Psoas muscle (tissue), 7 donors: ENCODE measurements at regions not wholly inside any gene's neighbourhood (a gene's known extent, or its start where the extent isn't known, plus 50 kb on each side); places are given as distances from the start of the nearest gene placed in this dataset.
"Not testable (repeated sequence)": the region's sequence is repeated elsewhere in the genome, so short reads cannot be mapped to it uniquely, and the experiment has no call there.

Experiments
- ATAC-seq, 4 donors: fragments of 200-7000 bp; cut with Tn5 transposase; one replicate each; pipeline ENCODE4 v1.9.1; 2020; ENCODE audit warnings: moderate library complexity in 3 of 4, mild to moderate bottlenecking in 2 of 4
- DNase-seq, 2 donors: peaks; one replicate each; pipeline ENCODE4 v3.0.0-alpha.2; 2020
- H3K27ac ChIP-seq: fragments of 200-600 bp; one replicate; pipeline ENCODE4 v1.8.0; 2022
- H3K27me3 ChIP-seq, 3 donors: fragments of 200-600 bp in 1 of 3; one replicate each; pipeline versions ENCODE4 v1.6.1 to v1.8.0; 2013 to 2022; ENCODE audit warnings: low read length in 2 of 3, mild to moderate bottlenecking in 2 of 3, moderate library complexity in 1 of 3; ENCODE audit not compliant: insufficient read depth in 3 of 3
- H3K36me3 ChIP-seq, 2 donors: fragments of 200-600 bp in 1 of 2; one replicate each; pipeline versions ENCODE4 v1.6.1 to v1.8.0; 2013 to 2022; ENCODE audit warnings: low read depth in 1 of 2, mild to moderate bottlenecking in 1 of 2, moderate library complexity in 1 of 2; ENCODE audit not compliant: insufficient read depth in 1 of 2
- H3K4me1 ChIP-seq: fragments of 200-600 bp; one replicate; pipeline ENCODE4 v1.8.0; 2022
- H3K4me3 ChIP-seq: fragments of 200-600 bp; one replicate; pipeline ENCODE4 v1.8.0; 2022; ENCODE audit warnings: mild to moderate bottlenecking
- H3K9me3 ChIP-seq: fragments of 200-600 bp; one replicate; pipeline ENCODE4 v1.8.0; 2022
- WGBS, 3 donors: extraction: QIAGEN DNeasy Blood & Tissue Kit; methylation state at CpG; one replicate each; pipeline versions ENCODE4 v1.1.6 to v1.1.7; 2013; 5-methylcytosine and 5-hydroxymethylcytosine counted together
- intact Hi-C, 2 donors: fragments of 100-400 bp; cut with DNase I; formaldehyde crosslinking; loops; one replicate each; pipeline versions ENCODE4 v1.11.0 to v1.14.2; 2022
- TF ChIP-seq, protein P1 (sequence below): fragments of 200-600 bp; IDR thresholded peaks from one replicate; pipeline ENCODE4 v1.8.0; 2022; ENCODE audit warnings: antibody characterized with exemption
- donor health status: healthy with polysubstance abuse.
- donor health status: DM: no; HTN: no; CAD: no; lungs with moderate emphysema.
- donor health status: Bipolar disorder and iron deficiency.
- donor health status: healthy.
- donor health status: DM: yes; HTN: yes; CAD: no.
- donor health status: DM: no; HTN: no; CAD: no.
- donor health status: DM: yes; HTN: yes; CAD: no.

DNA sequence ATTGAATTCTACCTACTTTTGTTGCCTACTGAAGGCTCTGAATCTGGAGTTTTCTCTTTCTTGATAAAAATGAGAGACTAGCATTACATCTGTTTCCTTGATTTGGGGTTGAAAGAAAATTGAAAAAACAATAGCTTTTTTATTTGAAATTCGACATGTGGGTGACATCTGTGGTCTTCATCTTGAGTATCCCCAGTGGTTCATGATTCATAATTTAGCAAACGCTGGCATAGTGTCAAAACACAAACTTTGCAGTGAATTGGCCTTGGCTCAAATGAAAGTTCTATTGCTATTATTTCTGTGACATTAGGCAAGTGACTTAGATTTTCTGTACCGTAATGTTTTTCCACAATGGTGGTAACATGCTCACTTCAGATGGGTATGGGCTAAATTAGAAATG lies 747.6 kb downstream of the PCDH7 start:
- no peaks in the 10 kb centered on the region for H3K36me3 ChIP-seq
- intact Hi-C loops = no loop called here
- H3K9me3 ChIP-seq = no peaks in the 10 kb centered on the region
- 25 to 40% (median 31%) methylated on average over 3 of the region's 3 CpGs for WGBS, 3 donors
- no peaks in the 10 kb centered on the region for H3K4me1 ChIP-seq
- TF ChIP-seq, protein P1, sequence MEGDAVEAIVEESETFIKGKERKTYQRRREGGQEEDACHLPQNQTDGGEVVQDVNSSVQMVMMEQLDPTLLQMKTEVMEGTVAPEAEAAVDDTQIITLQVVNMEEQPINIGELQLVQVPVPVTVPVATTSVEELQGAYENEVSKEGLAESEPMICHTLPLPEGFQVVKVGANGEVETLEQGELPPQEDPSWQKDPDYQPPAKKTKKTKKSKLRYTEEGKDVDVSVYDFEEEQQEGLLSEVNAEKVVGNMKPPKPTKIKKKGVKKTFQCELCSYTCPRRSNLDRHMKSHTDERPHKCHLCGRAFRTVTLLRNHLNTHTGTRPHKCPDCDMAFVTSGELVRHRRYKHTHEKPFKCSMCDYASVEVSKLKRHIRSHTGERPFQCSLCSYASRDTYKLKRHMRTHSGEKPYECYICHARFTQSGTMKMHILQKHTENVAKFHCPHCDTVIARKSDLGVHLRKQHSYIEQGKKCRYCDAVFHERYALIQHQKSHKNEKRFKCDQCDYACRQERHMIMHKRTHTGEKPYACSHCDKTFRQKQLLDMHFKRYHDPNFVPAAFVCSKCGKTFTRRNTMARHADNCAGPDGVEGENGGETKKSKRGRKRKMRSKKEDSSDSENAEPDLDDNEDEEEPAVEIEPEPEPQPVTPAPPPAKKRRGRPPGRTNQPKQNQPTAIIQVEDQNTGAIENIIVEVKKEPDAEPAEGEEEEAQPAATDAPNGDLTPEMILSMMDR = no peak
- no peak for ATAC-seq
- H3K4me3 ChIP-seq = no peak overlapping the region
- DNase-seq = no peak
- no peak overlapping the region for H3K27ac ChIP-seq
- no peaks in the 10 kb centered on the region for H3K27me3 ChIP-seq

DNA sequence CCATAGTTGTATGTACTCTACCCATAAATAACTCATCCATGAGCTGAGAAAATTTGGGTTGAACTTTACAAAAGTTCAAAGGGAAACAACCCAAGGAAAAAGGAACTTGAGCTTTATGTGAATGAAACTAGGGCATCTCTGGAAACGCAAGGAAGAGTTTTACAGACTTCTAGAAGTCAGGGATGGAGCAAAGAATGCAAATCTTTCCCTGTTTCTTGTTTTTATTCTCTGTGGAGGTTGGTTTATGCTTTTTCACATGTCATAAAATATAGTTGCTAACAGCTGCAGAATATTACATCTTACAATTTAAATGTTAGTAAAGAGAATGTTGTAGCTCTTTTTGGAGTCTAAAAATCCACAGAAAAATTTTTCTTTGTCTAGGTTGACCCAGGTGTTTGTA lies 754.1 kb downstream of the PCDH7 start:
- ATAC-seq (no peak), DNase-seq (no peak)
- Histone ChIP-seq H3K27me3 (no peaks in the 10 kb centered on the region), H3K9me3 (peaks cover 4% of the 10 kb centered on the region), H3K27ac (no peak overlapping the region), H3K4me1 (no peaks in the 10 kb centered on the region), H3K36me3 (no peaks in the 10 kb centered on the region), H3K4me3 (no peak overlapping the region)
- 11 to 21% (median 16%) methylated on average over 1 of the region's 1 CpG for WGBS, 3 donors
- intact Hi-C loops = no loop called here
- TF ChIP-seq, protein P1 = no peak

DNA sequence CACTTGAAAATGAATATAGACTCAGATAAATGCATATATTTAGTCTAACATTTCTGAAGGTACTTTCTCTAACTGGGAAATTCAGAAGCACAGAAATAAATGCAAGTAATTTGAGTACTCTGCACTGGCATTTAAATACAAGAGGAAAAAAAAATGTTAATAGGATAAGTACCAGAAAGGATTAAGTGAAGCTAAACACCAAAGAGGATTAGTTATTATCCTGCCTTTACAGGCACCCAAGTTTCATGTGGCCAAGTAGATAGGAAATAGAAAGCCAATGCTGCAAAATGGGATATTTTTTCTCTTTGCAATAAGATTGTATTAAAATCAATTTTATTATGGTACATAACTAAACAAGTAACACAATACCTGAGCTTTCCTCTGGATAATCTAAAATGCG lies 762.5 kb downstream of the PCDH7 start:
- Histone ChIP-seq H3K4me3 (no peak overlapping the region), H3K9me3 (peaks cover 4% of the 10 kb centered on the region), H3K36me3 (no peaks in the 10 kb centered on the region), H3K27ac (no peak overlapping the region), H3K27me3 (no peaks in the 10 kb centered on the region), H3K4me1 (no peaks in the 10 kb centered on the region)
- ATAC-seq = no peak
- 51 to 79% (median 61%) methylated on average over 1 of the region's 1 CpG for WGBS, 3 donors
- no peak for DNase-seq
- intact Hi-C loops = no loop called here
- TF ChIP-seq, protein P1 = no peak

DNA sequence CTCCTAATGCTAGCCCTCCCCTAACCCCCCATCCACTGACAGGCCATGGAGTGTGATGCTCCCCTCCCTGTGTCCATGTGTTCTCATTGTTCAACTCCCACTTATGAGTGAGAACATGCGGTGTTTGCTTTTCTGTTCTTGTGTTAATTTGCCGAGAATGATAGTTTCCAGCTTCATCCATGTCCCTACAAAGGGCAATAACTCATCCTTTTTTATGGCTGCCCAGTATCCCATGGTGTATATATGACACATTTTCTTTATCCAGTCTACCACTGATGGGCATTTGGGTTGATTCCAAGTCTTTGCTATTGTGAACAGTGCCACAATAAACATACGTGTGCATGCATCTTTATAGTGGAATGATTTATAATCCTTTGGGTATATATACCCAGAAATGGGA lies 779.0 kb downstream of the PCDH7 start:
- H3K27me3 ChIP-seq, ATAC-seq, H3K27ac ChIP-seq, DNase-seq, H3K4me3 ChIP-seq, H3K9me3 ChIP-seq, intact Hi-C loops, H3K36me3 ChIP-seq, H3K4me1 ChIP-seq: not testable (repeated sequence)
- WGBS, 3 donors = 70 to 76% (median 74%) methylated on average over 3 of the region's 3 CpGs

DNA sequence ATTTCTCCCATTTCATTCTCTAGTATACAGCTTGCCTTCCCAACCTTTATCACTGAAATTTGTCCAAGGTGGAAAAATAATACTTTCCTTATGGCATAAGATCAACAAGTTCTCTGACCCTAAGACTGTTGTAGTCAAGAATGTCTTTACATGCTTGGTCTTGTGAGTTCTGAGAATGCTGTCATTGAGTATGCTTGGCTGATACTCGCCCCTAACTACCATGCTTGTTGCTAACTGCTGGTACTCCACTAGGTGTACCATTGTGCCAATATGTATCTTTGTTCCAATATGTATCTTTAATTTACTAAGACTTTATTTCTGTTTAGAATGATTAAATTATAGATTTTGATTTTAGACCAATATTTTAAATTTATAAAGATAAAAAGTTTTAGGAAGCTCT lies 796.4 kb downstream of the PCDH7 start:
- Histone ChIP-seq H3K9me3 (no peaks in the 10 kb centered on the region), H3K27me3 (no peaks in the 10 kb centered on the region), H3K4me3 (no peak overlapping the region), H3K4me1 (no peaks in the 10 kb centered on the region), H3K27ac (no peak overlapping the region), H3K36me3 (no peaks in the 10 kb centered on the region)
- TF ChIP-seq, protein P1 = no peak
- DNase-seq (no peak), ATAC-seq (no peak)
- WGBS, 3 donors = 75 to 89% (median 80%) methylated on average over 1 of the region's 1 CpG
- intact Hi-C loops = no loop called here
